ENCODE measurements at regions not wholly inside any gene's neighbourhood (a gene's known extent, or its start where the extent isn't known, plus 50 kb on each side); places are given as distances from the start of the nearest gene placed in this dataset.

DNA sequence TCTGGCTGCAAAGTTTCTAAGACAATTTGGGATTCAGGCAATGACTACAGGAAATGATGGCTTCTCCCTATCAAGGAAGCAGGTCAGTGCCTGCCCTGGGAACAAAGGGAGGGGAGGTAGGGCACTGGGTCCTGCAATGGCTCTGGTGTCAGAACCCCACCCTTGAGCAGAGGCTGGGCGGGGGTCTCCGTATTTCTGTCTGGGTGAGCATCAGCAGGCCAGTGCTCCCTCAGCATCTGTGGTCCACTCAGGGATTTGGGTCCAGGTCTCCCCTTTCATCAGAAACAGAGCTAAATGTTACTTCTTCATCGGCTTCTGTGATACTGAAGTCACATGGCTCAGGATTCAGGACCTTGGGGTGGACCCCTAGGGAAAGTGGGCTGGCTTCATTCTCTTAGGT, 195.5 kb upstream of the CDH5 start:
- H3K4me1 Mint-ChIP-seq, result peaks cover 2% of the 10 kb centered on the region; the same call in 1 of the 2 replicates
- ChIA-PET CTCF (no interaction called here), POLR2A (no interaction called here)
- TF ChIP-seq, protein P1, sequence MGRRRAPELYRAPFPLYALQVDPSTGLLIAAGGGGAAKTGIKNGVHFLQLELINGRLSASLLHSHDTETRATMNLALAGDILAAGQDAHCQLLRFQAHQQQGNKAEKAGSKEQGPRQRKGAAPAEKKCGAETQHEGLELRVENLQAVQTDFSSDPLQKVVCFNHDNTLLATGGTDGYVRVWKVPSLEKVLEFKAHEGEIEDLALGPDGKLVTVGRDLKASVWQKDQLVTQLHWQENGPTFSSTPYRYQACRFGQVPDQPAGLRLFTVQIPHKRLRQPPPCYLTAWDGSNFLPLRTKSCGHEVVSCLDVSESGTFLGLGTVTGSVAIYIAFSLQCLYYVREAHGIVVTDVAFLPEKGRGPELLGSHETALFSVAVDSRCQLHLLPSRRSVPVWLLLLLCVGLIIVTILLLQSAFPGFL (CRISPR knock-in tag; IDR thresholded peaks at IDR 0.05; ENCODE audit: borderline replicate concordance), result no peak
- no peak for TF ChIP-seq ETV6 (CRISPR knock-in tag; IDR thresholded peaks at IDR 0.05)
- no peak for TF ChIP-seq GTF2I (CRISPR knock-in tag; conservative IDR thresholded peaks at IDR 0.05)
- TF ChIP-seq ZNF121 (CRISPR knock-in tag; IDR thresholded peaks at IDR 0.05), result no peak
- TF ChIP-seq, protein P2, sequence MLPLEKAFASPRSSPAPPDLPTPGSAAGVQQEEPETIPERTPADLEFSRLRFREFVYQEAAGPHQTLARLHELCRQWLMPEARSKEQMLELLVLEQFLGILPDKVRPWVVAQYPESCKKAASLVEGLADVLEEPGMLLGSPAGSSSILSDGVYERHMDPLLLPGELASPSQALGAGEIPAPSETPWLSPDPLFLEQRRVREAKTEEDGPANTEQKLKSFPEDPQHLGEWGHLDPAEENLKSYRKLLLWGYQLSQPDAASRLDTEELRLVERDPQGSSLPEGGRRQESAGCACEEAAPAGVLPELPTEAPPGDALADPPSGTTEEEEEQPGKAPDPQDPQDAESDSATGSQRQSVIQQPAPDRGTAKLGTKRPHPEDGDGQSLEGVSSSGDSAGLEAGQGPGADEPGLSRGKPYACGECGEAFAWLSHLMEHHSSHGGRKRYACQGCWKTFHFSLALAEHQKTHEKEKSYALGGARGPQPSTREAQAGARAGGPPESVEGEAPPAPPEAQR (CRISPR knock-in tag; IDR thresholded peaks at IDR 0.05), result no peak
- no peak for TF ChIP-seq PRRX2 (CRISPR knock-in tag; IDR thresholded peaks at IDR 0.05)
- no peak for TF ChIP-seq CTCF (IDR thresholded peaks at IDR 0.05)
- TF ChIP-seq RELA (CRISPR knock-in tag; IDR thresholded peaks at IDR 0.05; ENCODE audit: borderline replicate concordance), result no peak
- no peak for TF ChIP-seq CBFB (CRISPR knock-in tag; IDR thresholded peaks at IDR 0.05; ENCODE audit: low read depth)
- no peak for TF ChIP-seq ZNF416 (CRISPR knock-in tag; IDR thresholded peaks at IDR 0.05)
- no peak for TF ChIP-seq ELF4 (CRISPR knock-in tag; IDR thresholded peaks at IDR 0.05; ENCODE audit: low read depth)
- no peak for TF ChIP-seq IRF2 (CRISPR knock-in tag; IDR thresholded peaks at IDR 0.05; ENCODE audit: borderline replicate concordance, low read depth)
- no peak for TF ChIP-seq ATF1 (CRISPR knock-in tag; IDR thresholded peaks at IDR 0.05)
- no peak for TF ChIP-seq SMAD4 (CRISPR knock-in tag; IDR thresholded peaks at IDR 0.05)
- TF ChIP-seq ATF6 (CRISPR knock-in tag; IDR thresholded peaks at IDR 0.05), result no peak
- no peak for TF ChIP-seq NR3C1 (CRISPR knock-in tag; conservative IDR thresholded peaks at IDR 0.05; ENCODE audit: low read depth)
- no peak for TF ChIP-seq MXD4 (CRISPR knock-in tag; IDR thresholded peaks at IDR 0.05; ENCODE audit: borderline replicate concordance)
- no peak for DNase-seq (ENCODE audit: low spot score)
- no peaks in the 10 kb centered on the region for H3K9me3 Mint-ChIP-seq
- H3K27me3 Mint-ChIP-seq (ENCODE audit: low read depth), result peaks cover 4% of the 10 kb centered on the region; the same call in 1 of the 2 replicates
- H3K27ac Mint-ChIP-seq, result no peak overlapping the region
- H3K36me3 Mint-ChIP-seq, result no peaks in the 10 kb centered on the region
- no peak overlapping the region for H3K4me3 Mint-ChIP-seq
- ATAC-seq, result no peak

DNA sequence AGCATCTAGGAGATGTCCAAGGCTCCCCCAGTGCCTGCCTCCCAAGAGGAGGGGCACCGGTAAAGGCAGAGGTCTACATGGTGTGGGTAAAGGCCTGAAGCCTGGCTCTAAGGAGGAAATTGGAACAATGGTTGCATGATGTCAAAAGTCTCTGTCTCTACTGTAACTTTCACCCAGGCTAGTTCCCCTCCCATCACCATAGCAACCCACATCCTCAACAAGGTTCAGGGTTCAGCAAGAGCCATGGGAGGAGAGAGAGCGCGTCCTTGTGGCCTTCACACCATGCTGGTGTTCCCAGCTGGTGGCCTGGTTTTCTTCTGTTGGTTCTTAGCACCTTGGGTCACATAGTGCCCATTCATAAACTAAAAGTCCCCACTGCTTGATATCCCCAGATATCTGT, 196.7 kb upstream of the CDH5 start:
- no peaks in the 10 kb centered on the region for H3K36me3 Mint-ChIP-seq
- TF ChIP-seq NR2C2 (CRISPR knock-in tag; IDR thresholded peaks at IDR 0.05) (no peak), ZNF281 (CRISPR knock-in tag; IDR thresholded peaks at IDR 0.05) (no peak), ETV6 (CRISPR knock-in tag; IDR thresholded peaks at IDR 0.05) (no peak)
- ChIA-PET CTCF (no interaction called here), POLR2A (no interaction called here)
- H3K4me1 Mint-ChIP-seq, result peaks cover 2% of the 10 kb centered on the region; the same call in 1 of the 2 replicates
- peaks cover 2% of the 10 kb centered on the region; the same call in 1 of the 2 replicates for H3K27me3 Mint-ChIP-seq (ENCODE audit: low read depth)
- no peaks in the 10 kb centered on the region for H3K9me3 Mint-ChIP-seq
- ATAC-seq (no peak), DNase-seq (ENCODE audit: low spot score) (no peak)
- no peak overlapping the region for H3K4me3 Mint-ChIP-seq
- no peak overlapping the region for H3K27ac Mint-ChIP-seq

Data from WTC11 (cell line).